C4-2B (cell line): ENCODE measurements at regions not wholly inside any gene's neighbourhood (a gene's known extent, or its start where the extent isn't known, plus 50 kb on each side); places are given as distances from the start of the nearest gene placed in this dataset.

ENCODE experiments used
- H3K27ac ChIP-seq: fragments of 450-650 bp; 2 replicates; pipeline ENCODE4 v1.5.1; 2017
- CTCF ChIP-seq: fragments of 450-650 bp; conservative IDR thresholded peaks from 2 replicates; pipeline ENCODE4 v1.5.1; 2017; ENCODE audit warnings: mild to moderate bottlenecking
- ZFX ChIP-seq: fragments of 450-650 bp; IDR thresholded peaks from 2 replicates; pipeline ENCODE4 v1.6.1; 2017

GRCh38 chr17:72434991-72435618 is 314.3 kb downstream of the SOX9 start:
- TF ChIP-seq CTCF (no peak), ZFX (no peak)
- peak overlapping the region; percentile 52 for H3K27ac ChIP-seq

GRCh38 chr17:72438783-72439182 is 318.0 kb downstream of the SOX9 start:
- TF ChIP-seq ZFX: no peak
- no peak for TF ChIP-seq CTCF
- no peak overlapping the region for H3K27ac ChIP-seq

- TF ChIP-seq ZFX (no peak), CTCF (no peak)
- no peak overlapping the region for H3K27ac ChIP-seq
Observed at GRCh38 chr17:72439893-72440502, 319.2 kb downstream of the SOX9 start.

GRCh38 chr17:72440961-72441360 is 320.1 kb downstream of the SOX9 start:
- TF ChIP-seq ZFX (no peak), CTCF (no peak)
- H3K27ac ChIP-seq: no peak overlapping the region

- TF ChIP-seq ZFX (no peak), CTCF (no peak)
- no peak overlapping the region for H3K27ac ChIP-seq
Observed at GRCh38 chr17:72441909-72442308, 321.1 kb downstream of the SOX9 start.

GRCh38 chr17:72444517-72445054 is 323.8 kb downstream of the SOX9 start:
- TF ChIP-seq CTCF (no peak), ZFX (no peak)
- no peak overlapping the region for H3K27ac ChIP-seq
